Endothelial cell of umbilical vein (primary cell): ENCODE measurements at regions not wholly inside any gene's neighbourhood (a gene's known extent, or its start where the extent isn't known, plus 50 kb on each side); places are given as distances from the start of the nearest gene placed in this dataset.

Source experiments
- BruUV-seq: library from RNA; stranded (reverse); fragments of 400-500 nt; replicated peaks from 2 replicates; lab custom pipeline; 2021; lab: Mats Ljungman, UMichigan
- CTCF ChIA-PET: fragments of 300-600, 350-600 bp; sonication (Branson Sonifier 250); formaldehyde crosslinking; loops from one replicate; lab custom pipeline; 2021; ENCODE audit warnings: antibody characterized with exemption, inconsistent platforms; lab: Charles Lee
- POLR2A ChIA-PET: fragments of 300-600, 350-600 bp; sonication (Branson Sonifier 250); formaldehyde crosslinking; loops from one replicate; lab custom pipeline; 2021; ENCODE audit warnings: antibody characterized with exemption, inconsistent platforms; lab: Charles Lee
- DNase-seq: peaks from one replicate; pipeline ENCODE4 v3.0.0-alpha.2; 2011; ENCODE audit warnings: low read depth, low spot score
- FAIRE-seq: peaks from 2 replicates; lab custom pipeline; 2011; peaks lifted over from hg19 to GRCh38; lab: Jason Lieb, UNC
- H2AFZ ChIP-seq: 2 replicates; pipeline ENCODE4 v1.6.0; 2012; ENCODE audit warnings: low read depth, low read length, control low read depth, inconsistent platforms
- H3K27ac ChIP-seq: 2 replicates; pipeline ENCODE4 v1.5.1; 2011; ENCODE audit warnings: low read depth, mild to moderate bottlenecking, control low read depth, low read length, moderate library complexity; ENCODE audit not compliant: insufficient read depth
- H3K27me3 ChIP-seq, 2 experiments: 2 replicates each; pipeline versions ENCODE4 v1.6.0 to v1.6.1; 2011; ENCODE audit warnings: low read length in 2 of 2, mixed read lengths in 1 of 2; ENCODE audit not compliant: control insufficient read depth in 2 of 2, insufficient read depth in 2 of 2
- H3K36me3 ChIP-seq, 2 experiments: 2 replicates in 1 of 2; 3 replicates in 1 of 2; pipeline ENCODE4 v1.5.1; 2011; ENCODE audit warnings: low read length in 2 of 2, mild to moderate bottlenecking in 1 of 2, moderate library complexity in 1 of 2; ENCODE audit not compliant: control insufficient read depth in 2 of 2, insufficient read depth in 2 of 2; ENCODE audit errors: extremely low read depth in 1 of 2
- H3K4me1 ChIP-seq: 3 replicates; pipeline ENCODE4 v1.5.1; 2011; ENCODE audit warnings: mild to moderate bottlenecking, low read length; ENCODE audit not compliant: control insufficient read depth, insufficient read depth; ENCODE audit errors: extremely low read depth
- H3K4me2 ChIP-seq: 2 replicates; pipeline ENCODE4 v1.6.1; 2011; ENCODE audit warnings: low read length, control low read depth, mixed read lengths; ENCODE audit not compliant: insufficient read depth
- H3K4me3 ChIP-seq, 3 experiments: fragments of 200-600 bp in 1 of 3; sonication (generic), shearing (Covaris generic) in 1 of 3; replicated peaks in 1 of 3; 2 replicates each; pipeline ENCODE4 v1.5.1; 2011 to 2016; ENCODE audit warnings: control low read depth in 3 of 3, low read length in 3 of 3, mild to moderate bottlenecking in 2 of 3, inconsistent platforms in 1 of 3, low read depth in 1 of 3, moderate library complexity in 1 of 3; ENCODE audit not compliant: insufficient read depth in 1 of 3
- H3K79me2 ChIP-seq: 2 replicates; pipeline ENCODE4 v1.6.0; 2012; ENCODE audit warnings: low read length, inconsistent platforms; ENCODE audit not compliant: control insufficient read depth, insufficient read depth
- H3K9ac ChIP-seq: replicated peaks from 2 replicates; pipeline ENCODE3; 2011; ENCODE audit warnings: low read length, control low read depth; ENCODE audit not compliant: insufficient read depth; ENCODE audit errors: extremely low read depth
- H3K9me1 ChIP-seq: replicated peaks from 3 replicates; pipeline ENCODE4 v1.6.0; 2011; ENCODE audit warnings: mild to moderate bottlenecking, low read length; ENCODE audit not compliant: control insufficient read depth, insufficient read depth; ENCODE audit errors: extremely low read depth
- H3K9me3 ChIP-seq: replicated peaks from 2 replicates; pipeline ENCODE4 v1.5.1; 2012; ENCODE audit warnings: low read length, inconsistent platforms; ENCODE audit not compliant: control insufficient read depth, insufficient read depth
- H4K20me1 ChIP-seq: replicated peaks from 2 replicates; pipeline ENCODE3; 2011; ENCODE audit warnings: mild to moderate bottlenecking, low read length; ENCODE audit not compliant: control insufficient read depth, insufficient read depth; ENCODE audit errors: extremely low read depth
- EZH2 ChIP-seq: IDR thresholded peaks from 2 replicates; pipeline ENCODE4 v1.6.1; 2012; ENCODE audit warnings: borderline replicate concordance, low read depth, mild to moderate bottlenecking, moderate library complexity, low read length, inconsistent platforms; ENCODE audit not compliant: severe bottlenecking
- FOS ChIP-seq: IDR thresholded peaks from 2 replicates; pipeline ENCODE4 v1.6.1; 2011; ENCODE audit warnings: mild to moderate bottlenecking, low read length, moderate library complexity, borderline replicate concordance; ENCODE audit not compliant: insufficient read depth
- GATA2 ChIP-seq: IDR thresholded peaks from 2 replicates; pipeline ENCODE4 v1.7.0; 2011; ENCODE audit warnings: low read depth, mild to moderate bottlenecking, moderate library complexity, mixed read lengths, low read length; ENCODE audit not compliant: insufficient read length, insufficient read depth
- JUN ChIP-seq: IDR thresholded peaks from 2 replicates; pipeline ENCODE4 v1.6.1; 2011; ENCODE audit warnings: borderline replicate concordance, low read depth; ENCODE audit not compliant: insufficient read length, insufficient read depth
- MYC ChIP-seq: IDR thresholded peaks from one replicate; pipeline ENCODE4 v1.6.1; 2011; ENCODE audit warnings: mild to moderate bottlenecking, low read depth, low read length
- POLR2A ChIP-seq: IDR thresholded peaks from 2 replicates; pipeline ENCODE4 v1.6.1; 2012; ENCODE audit warnings: low read depth, mild to moderate bottlenecking, control low read depth, low read length
- POLR2AphosphoS5 ChIP-seq: IDR thresholded peaks from 2 replicates; pipeline ENCODE4 v1.6.1; 2012; ENCODE audit warnings: low read depth, mild to moderate bottlenecking, control low read depth, low read length, moderate library complexity; ENCODE audit not compliant: insufficient read depth
- dilution Hi-C: fragments of 300-500 bp; cut with MboI; formaldehyde crosslinking; loops from one replicate; pipeline ENCODE4 v1.15.0; 2019; ENCODE audit warnings: low sequenced_read_pairs; ENCODE audit not compliant: extremely low pct_ligation_motif_present
- intact Hi-C: fragments of 100-400 bp; cut with micrococcal nuclease; formaldehyde crosslinking; loops from one replicate; pipeline ENCODE4 v1.10.0; 2022
- TF ChIP-seq, protein P1 (sequence below): IDR thresholded peaks from 2 replicates; pipeline ENCODE4 v1.6.1; 2011; ENCODE audit not compliant: insufficient read depth, insufficient read length
- TF ChIP-seq, protein P2 (sequence below), 2 donors: IDR thresholded peaks; 1 replicate in 1 of 2; 2 replicates in 1 of 2; pipeline ENCODE4 v1.5.1; 2011; ENCODE audit warnings: low read length in 2 of 2, mild to moderate bottlenecking in 2 of 2, moderate library complexity in 2 of 2, control low read depth in 1 of 2, inconsistent platforms in 1 of 2, low read depth in 1 of 2; ENCODE audit not compliant: insufficient read depth in 1 of 2; ENCODE audit errors: extremely low read depth in 1 of 2

DNA sequence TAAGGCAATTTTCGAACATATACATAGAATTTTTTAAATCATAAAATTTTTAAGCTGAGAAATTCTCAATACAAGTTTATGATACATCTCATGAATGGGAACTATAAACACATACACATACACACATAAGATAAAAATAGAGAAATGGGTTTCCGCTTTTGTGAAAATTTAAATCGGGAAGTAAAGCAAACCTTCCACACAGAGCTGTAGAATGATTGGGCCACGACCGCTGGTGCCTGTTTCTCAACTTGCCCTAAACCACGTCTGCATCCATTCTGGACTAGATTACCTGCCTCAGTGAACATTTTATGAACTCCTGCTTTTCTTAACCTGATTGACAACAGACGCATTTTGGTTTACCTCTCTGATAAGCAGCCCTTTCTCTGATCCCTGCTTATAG is 264.4 kb downstream of the SKAP2 start:
- no peak for FAIRE-seq

DNA sequence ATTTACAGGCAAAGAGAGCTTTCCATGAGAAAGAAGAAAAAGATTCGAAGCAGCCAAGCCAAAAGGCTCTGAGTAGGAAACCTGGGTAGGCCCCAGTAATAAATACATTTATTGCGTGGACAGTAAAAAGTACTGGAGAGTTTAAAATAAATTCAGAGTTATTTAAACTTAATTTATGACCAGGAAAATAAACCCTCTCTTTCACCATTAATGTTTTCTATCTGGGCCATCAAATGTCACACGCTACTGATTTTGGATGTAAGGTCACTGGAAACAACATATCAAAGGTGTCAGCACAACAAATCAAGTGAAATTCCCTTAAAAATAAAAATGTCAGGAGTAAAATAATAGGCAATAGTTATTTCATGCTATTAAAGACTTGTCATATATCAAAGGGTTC is 264.0 kb downstream of the SKAP2 start:
- no peak for FAIRE-seq
- POLR2A ChIA-PET, result no interaction called here

More for the DNA sequence above, 264.4 kb downstream of the SKAP2 start:
- Histone ChIP-seq H3K27me3 (peaks cover 8 to 10% of the 10 kb centered on the region in 2 experiments), H4K20me1 (no peaks in the 10 kb centered on the region), H3K9me3 (no peaks in the 10 kb centered on the region), H3K4me2 (no peak overlapping the region), H3K36me3 (no peaks in the 10 kb centered on the region), H3K9ac (no peak overlapping the region), H3K4me3 (no peak overlapping the region), H3K79me2 (no peaks in the 10 kb centered on the region), H3K9me1 (no peaks in the 10 kb centered on the region), H3K4me1 (no peaks in the 10 kb centered on the region), H2AFZ (no peak overlapping the region), H3K27ac (no peak overlapping the region)
- no peak for DNase-seq
- BruUV-seq, result no TSS peak
- intact Hi-C loops (no loop called here), dilution Hi-C loops (no loop called here)
- CTCF ChIA-PET, result no interaction called here
- POLR2A ChIA-PET, result no interaction called here
- no peak for TF ChIP-seq MYC
- no peak for TF ChIP-seq JUN
- TF ChIP-seq POLR2AphosphoS5, result no peak
- TF ChIP-seq POLR2A, result no peak
- no peak for TF ChIP-seq FOS
- no peak for TF ChIP-seq GATA2
- no peak for TF ChIP-seq EZH2

More for the DNA sequence above, 264.0 kb downstream of the SKAP2 start:
- H3K27ac ChIP-seq, result no peak overlapping the region
- H3K27me3 ChIP-seq, result peaks cover 4 to 14% of the 10 kb centered on the region in 2 experiments
- no peak overlapping the region for H3K9ac ChIP-seq
- H3K79me2 ChIP-seq, result no peaks in the 10 kb centered on the region
- CTCF ChIA-PET, result no interaction called here
- no peaks in the 10 kb centered on the region for H3K36me3 ChIP-seq
- DNase-seq, result no peak
- no peaks in the 10 kb centered on the region for H3K9me3 ChIP-seq
- TF ChIP-seq EZH2 (no peak), JUN (no peak), POLR2AphosphoS5 (no peak), POLR2A (no peak), FOS (no peak), MYC (no peak), GATA2 (no peak)
- TF ChIP-seq, protein P1, sequence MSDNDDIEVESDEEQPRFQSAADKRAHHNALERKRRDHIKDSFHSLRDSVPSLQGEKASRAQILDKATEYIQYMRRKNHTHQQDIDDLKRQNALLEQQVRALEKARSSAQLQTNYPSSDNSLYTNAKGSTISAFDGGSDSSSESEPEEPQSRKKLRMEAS, result no peak
- TF ChIP-seq, protein P2, sequence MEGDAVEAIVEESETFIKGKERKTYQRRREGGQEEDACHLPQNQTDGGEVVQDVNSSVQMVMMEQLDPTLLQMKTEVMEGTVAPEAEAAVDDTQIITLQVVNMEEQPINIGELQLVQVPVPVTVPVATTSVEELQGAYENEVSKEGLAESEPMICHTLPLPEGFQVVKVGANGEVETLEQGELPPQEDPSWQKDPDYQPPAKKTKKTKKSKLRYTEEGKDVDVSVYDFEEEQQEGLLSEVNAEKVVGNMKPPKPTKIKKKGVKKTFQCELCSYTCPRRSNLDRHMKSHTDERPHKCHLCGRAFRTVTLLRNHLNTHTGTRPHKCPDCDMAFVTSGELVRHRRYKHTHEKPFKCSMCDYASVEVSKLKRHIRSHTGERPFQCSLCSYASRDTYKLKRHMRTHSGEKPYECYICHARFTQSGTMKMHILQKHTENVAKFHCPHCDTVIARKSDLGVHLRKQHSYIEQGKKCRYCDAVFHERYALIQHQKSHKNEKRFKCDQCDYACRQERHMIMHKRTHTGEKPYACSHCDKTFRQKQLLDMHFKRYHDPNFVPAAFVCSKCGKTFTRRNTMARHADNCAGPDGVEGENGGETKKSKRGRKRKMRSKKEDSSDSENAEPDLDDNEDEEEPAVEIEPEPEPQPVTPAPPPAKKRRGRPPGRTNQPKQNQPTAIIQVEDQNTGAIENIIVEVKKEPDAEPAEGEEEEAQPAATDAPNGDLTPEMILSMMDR (IDR thresholded peaks at IDR 0.05; ENCODE audit: extremely low read depth in 1 of 2, insufficient read depth in 1 of 2, low read depth in 1 of 2, low read length in 2 of 2), result no peak
- BruUV-seq, result no TSS peak
- no peaks in the 10 kb centered on the region for H4K20me1 ChIP-seq
- H2AFZ ChIP-seq, result no peak overlapping the region
- no peak overlapping the region for H3K4me2 ChIP-seq
- H3K9me1 ChIP-seq, result no peaks in the 10 kb centered on the region
- H3K4me1 ChIP-seq, result no peaks in the 10 kb centered on the region
- H3K4me3 ChIP-seq, result no peak overlapping the region
- intact Hi-C loops, result no loop called here
- dilution Hi-C loops, result no loop called here
